K562 (cell line): ENCODE measurements at regions not wholly inside any gene's neighbourhood (a gene's known extent, or its start where the extent isn't known, plus 50 kb on each side); places are given as distances from the start of the nearest gene placed in this dataset.

Experiments
- ATAC-seq: fragments of 200-7000 bp; cut with Tn5 transposase; 3 replicates; pipeline ENCODE4 v1.9.1; 2020; ENCODE audit warnings: moderate library complexity
- BruUV-seq: library from RNA; stranded (reverse); fragments of 400-500 nt; replicated peaks from 2 replicates; lab custom pipeline; 2021; lab: Mats Ljungman, UMichigan
- CTCF ChIA-PET: fragments of 300-600 bp; formaldehyde crosslinking; extraction: SDS; loops from one replicate; lab custom pipeline; 2021; ENCODE audit warnings: low intra/inter-chr PET ratio; lab: Yijun Ruan, JAX
- POLR2A ChIA-PET: fragments of 300-600, 350-650 bp; sonication (Branson Sonifier 250); formaldehyde crosslinking; extraction: SDS; loops from one replicate; lab custom pipeline; 2021; ENCODE audit warnings: antibody characterized with exemption, inconsistent platforms; lab: Yijun Ruan, JAX
- DNase-seq, 4 experiments: peaks; one replicate each; pipeline versions ENCODE4 v3.0.0 to v3.0.0-alpha.2; 2011 to 2018; ENCODE audit warnings: low spot score in 3 of 4, mixed read lengths in 3 of 4; ENCODE audit errors: extremely low read depth in 1 of 4
- FAIRE-seq: peaks from 2 replicates; lab custom pipeline; 2011; peaks lifted over from hg19 to GRCh38; lab: Jason Lieb, UNC
- H2AFZ ChIP-seq: 2 replicates; pipeline ENCODE4 v1.6.0; 2011; ENCODE audit warnings: low read depth, low read length, control low read depth, inconsistent platforms
- H3K27ac ChIP-seq: fragments of 200-600 bp; 3 replicates; pipeline ENCODE4 v1.8.0; 2011; ENCODE audit warnings: low read depth, mild to moderate bottlenecking, control low read depth, inconsistent platforms, low read length, moderate library complexity, mixed read lengths; ENCODE audit errors: extremely low read depth
- H3K27me3 ChIP-seq, 2 experiments: fragments of 300-600 bp in 1 of 2; 2 replicates in 1 of 2; 3 replicates in 1 of 2; pipeline versions ENCODE4 v1.6.0 to v1.8.0; 2011; ENCODE audit warnings: inconsistent platforms in 2 of 2, low read length in 2 of 2, mild to moderate bottlenecking in 1 of 2, mixed read lengths in 1 of 2, moderate library complexity in 1 of 2; ENCODE audit not compliant: control insufficient read depth in 2 of 2, insufficient read depth in 2 of 2
- H3K36me3 ChIP-seq: fragments of 300-600 bp; 3 replicates; pipeline ENCODE4 v1.8.0; 2011; ENCODE audit warnings: mild to moderate bottlenecking, low read length, inconsistent platforms; ENCODE audit not compliant: control insufficient read depth, insufficient read depth
- H3K4me1 ChIP-seq, 2 experiments: fragments of 200-600 bp in 1 of 2; replicated peaks in 1 of 2; 2 replicates in 1 of 2; 3 replicates in 1 of 2; pipeline versions ENCODE4 v1.5.1 to v1.8.0; 2011; ENCODE audit warnings: inconsistent platforms in 2 of 2, low read length in 2 of 2, mild to moderate bottlenecking in 1 of 2, mixed read lengths in 1 of 2, moderate library complexity in 1 of 2; ENCODE audit not compliant: control insufficient read depth in 2 of 2, insufficient read depth in 2 of 2
- H3K4me2 ChIP-seq: 2 replicates; pipeline ENCODE4 v1.6.1; 2011; ENCODE audit warnings: low read length, control low read depth, inconsistent platforms, mixed read lengths; ENCODE audit not compliant: insufficient read depth
- H3K4me3 ChIP-seq: fragments of 200-600 bp; sonication (generic), shearing (Covaris generic); 2 replicates; pipeline ENCODE4 v1.5.1; 2016; ENCODE audit warnings: control low read depth, inconsistent platforms
- H3K79me2 ChIP-seq: fragments of 200-600 bp; 3 replicates; pipeline ENCODE4 v1.8.0; 2011; ENCODE audit warnings: low read length, inconsistent platforms; ENCODE audit not compliant: control insufficient read depth, insufficient read depth
- H3K9ac ChIP-seq, 2 experiments: 2 replicates each; pipeline versions ENCODE4 v1.6.0 to v1.6.1; 2011; ENCODE audit warnings: low read depth in 2 of 2, low read length in 2 of 2, control low read depth in 1 of 2, inconsistent platforms in 1 of 2, mild to moderate bottlenecking in 1 of 2, mixed read lengths in 1 of 2; ENCODE audit not compliant: insufficient read depth in 1 of 2
- H3K9me1 ChIP-seq: one replicate; pipeline ENCODE4 v1.6.0; 2011; ENCODE audit warnings: inconsistent platforms, mild to moderate bottlenecking, low read length, moderate library complexity; ENCODE audit not compliant: control insufficient read depth, insufficient read depth
- H3K9me3 ChIP-seq: replicated peaks from 2 replicates; pipeline ENCODE4 v1.5.1; 2011; ENCODE audit warnings: low read depth, low read length, inconsistent platforms; ENCODE audit not compliant: control insufficient read depth, insufficient read depth
- H4K20me1 ChIP-seq: replicated peaks from 2 replicates; pipeline ENCODE4 v1.6.1; 2011; ENCODE audit warnings: low read length, inconsistent platforms, mixed read lengths; ENCODE audit not compliant: control insufficient read depth, insufficient read depth
- CBX3 ChIP-seq, 2 experiments: IDR thresholded peaks; 1 replicate in 1 of 2; 2 replicates in 1 of 2; pipeline ENCODE4 v1.6.1; 2012; ENCODE audit warnings: inconsistent platforms in 2 of 2, low read length in 2 of 2, borderline replicate concordance in 1 of 2, control low read depth in 1 of 2
- EGR1 ChIP-seq: fragments of 450-650 bp; conservative IDR thresholded peaks from 2 replicates; pipeline ENCODE4 v1.6.1; 2017; ENCODE audit warnings: mild to moderate bottlenecking
- ELF1 ChIP-seq: fragments of 200-800 bp; sonication (Bioruptor generic); IDR thresholded peaks from 2 replicates; pipeline ENCODE4 v1.6.1; 2016; ENCODE audit warnings: missing genetic modification characterization, missing compliant biosample characterization
- FOSL1 ChIP-seq: fragments of 200-800 bp; sonication (Bioruptor generic); conservative IDR thresholded peaks from 2 replicates; pipeline ENCODE4 v1.6.1; 2016; ENCODE audit warnings: missing genetic modification characterization, missing compliant biosample characterization
- HDAC1 ChIP-seq, 2 experiments: fragments of 450-650 bp; IDR thresholded peaks; 2 replicates each; pipeline ENCODE4 v1.6.1; 2016 to 2017; ENCODE audit warnings: inconsistent platforms in 1 of 2, mild to moderate bottlenecking in 1 of 2, moderate library complexity in 1 of 2
- KAT8 ChIP-seq: fragments of 450-650 bp; IDR thresholded peaks from 2 replicates; pipeline ENCODE4 v1.6.1; 2016; ENCODE audit warnings: low read depth, mild to moderate bottlenecking
- MEIS2 ChIP-seq: fragments of 450-650 bp; IDR thresholded peaks from 2 replicates; pipeline ENCODE4 v1.6.1; 2014; ENCODE audit warnings: mild to moderate bottlenecking; ENCODE audit not compliant: partially characterized antibody
- MTA1 ChIP-seq: fragments of 450-650 bp; IDR thresholded peaks from 2 replicates; pipeline ENCODE4 v1.6.1; 2017; ENCODE audit warnings: borderline replicate concordance
- NCOA1 ChIP-seq: fragments of 450-650 bp; IDR thresholded peaks from 2 replicates; pipeline ENCODE4 v1.6.1; 2016; ENCODE audit warnings: low read depth
- NONO ChIP-seq, 2 experiments: fragments of 200-400 bp in 1 of 2; fragments of 450-650 bp in 1 of 2; formaldehyde crosslinking in 1 of 2; IDR thresholded peaks; 2 replicates each; pipeline ENCODE4 v1.6.1; 2017; ENCODE audit warnings: low read depth in 2 of 2, mild to moderate bottlenecking in 2 of 2, moderate library complexity in 2 of 2, low read length in 1 of 2
- RB1 ChIP-seq: fragments of 450-650 bp; IDR thresholded peaks from 2 replicates; pipeline ENCODE4 v1.6.1; 2017; ENCODE audit warnings: low read depth, mild to moderate bottlenecking
- RFX1 ChIP-seq: fragments of 450-650 bp; IDR thresholded peaks from 2 replicates; pipeline ENCODE4 v1.6.1; 2016; ENCODE audit warnings: mild to moderate bottlenecking, moderate library complexity
- SMC3 ChIP-seq: conservative IDR thresholded peaks from 2 replicates; pipeline ENCODE4 v1.6.1; 2011; ENCODE audit warnings: low read depth, low read length, improper control_type of control experiment; ENCODE audit not compliant: insufficient read depth
- TAF9B ChIP-seq: fragments of 450-650 bp; IDR thresholded peaks from 2 replicates; pipeline ENCODE4 v1.6.1; 2018; ENCODE audit warnings: mild to moderate bottlenecking; ENCODE audit not compliant: partially characterized antibody
- ZNF175 ChIP-seq: fragments of 200-800 bp; sonication (Bioruptor generic); IDR thresholded peaks from 2 replicates; pipeline ENCODE4 v1.6.1; 2016; ENCODE audit warnings: low read depth, mild to moderate bottlenecking, missing genetic modification characterization, missing compliant biosample characterization
- ZNF431 ChIP-seq: sonication (generic); formaldehyde crosslinking; IDR thresholded peaks from 2 replicates; pipeline ENCODE4 v1.8.0; 2022; ENCODE audit warnings: mild to moderate bottlenecking, missing genetic modification reagents
- WGBS: fragments of 100-300 bp; shearing (Covaris generic); methylation state at CpG from one replicate; pipeline ENCODE4 v1.1.6; 2016; ENCODE audit warnings: low coverage, mixed read lengths; ENCODE audit not compliant: insufficient coverage; ENCODE audit errors: missing lambda C conversion rate; 5-methylcytosine and 5-hydroxymethylcytosine counted together
- in situ Hi-C: fragments of 300-500 bp; cut with MboI; formaldehyde crosslinking; loops from 4 replicates; pipeline ENCODE4 v1.15.0; 2018; ENCODE audit warnings: inconsistent platforms, mixed read lengths
- intact Hi-C: fragments of 100-400 bp; cut with micrococcal nuclease; formaldehyde crosslinking; loops from 2 replicates; pipeline ENCODE4 v1.14.2; 2022
- TF ChIP-seq, protein P1 (sequence below): fragments of 200-800 bp; sonication (Bioruptor generic); IDR thresholded peaks from 2 replicates; pipeline ENCODE4 v1.6.1; 2017; ENCODE audit warnings: missing genetic modification characterization, missing compliant biosample characterization

DNA sequence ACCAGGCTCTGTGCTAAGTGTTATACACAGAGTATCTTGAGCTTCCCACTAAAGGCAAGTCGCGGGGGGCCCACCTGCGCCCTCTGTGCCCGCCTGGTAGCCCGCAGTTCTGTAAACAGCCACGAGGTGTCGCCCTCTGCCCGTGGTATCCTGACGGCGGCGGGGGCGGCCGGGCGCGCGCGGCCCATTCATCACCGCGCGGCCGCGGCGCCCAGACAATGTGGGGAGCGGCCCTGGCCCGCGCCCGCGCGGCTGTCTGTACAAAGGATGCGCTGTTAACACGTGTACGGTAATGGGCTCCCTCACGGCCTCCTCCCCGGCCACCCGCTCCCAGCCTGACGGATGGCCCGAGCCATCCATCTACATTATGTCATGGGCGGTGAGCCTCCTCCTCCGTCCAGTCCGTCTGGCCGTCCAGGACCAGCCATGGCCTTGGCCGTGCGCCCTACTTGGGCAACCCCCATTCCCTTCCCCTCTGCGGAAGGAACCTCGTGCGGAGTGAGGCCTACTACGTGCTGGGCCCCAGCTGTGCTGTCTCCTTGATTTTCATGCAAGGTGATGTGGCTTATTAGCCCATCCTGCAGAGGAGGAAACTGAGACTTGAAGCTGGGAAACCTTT is 99.4 kb downstream of the MIAT start:
- no peak overlapping the region for H2AFZ ChIP-seq
- ATAC-seq = peak; percentile 89
- no peaks in the 10 kb centered on the region for H3K79me2 ChIP-seq
- H3K4me1 ChIP-seq = peaks cover 0 to 6% of the 10 kb centered on the region in 2 experiments; a peak in 2 of 5 replicates
- ChIA-PET CTCF (interaction anchor here (0.7 to 0.8 kb wide), 2 partner anchors 364 to 1048 kb away, joined by 3 read pairs; no protein-coding TSS in a partner anchor), POLR2A (no interaction called here)
- no peaks in the 10 kb centered on the region for H3K27me3 ChIP-seq
- no TSS peak for BruUV-seq
- no peaks in the 10 kb centered on the region for H3K9me1 ChIP-seq
- no peaks in the 10 kb centered on the region for H3K36me3 ChIP-seq
- no peaks in the 10 kb centered on the region for H4K20me1 ChIP-seq
- no peak overlapping the region for H3K4me3 ChIP-seq
- H3K4me2 ChIP-seq = 0 out of 2 replicates have a peak overlapping the region, but pooled peaks have one; percentile 21
- 23% methylated on average over 19 of the region's 47 CpGs for WGBS
- in situ Hi-C loops = loop anchor here (25.0 kb wide), 2 partner anchors 1056 to 1256 kb away; partner anchors contain the start of gene MN1
- no peak overlapping the region for H3K27ac ChIP-seq
- 0 out of 2 replicates have a peak, but pooled peaks cover 2% of the 10 kb centered on the region for H3K9me3 ChIP-seq
- no peak for FAIRE-seq
- intact Hi-C loops = loop anchor here (5.0 to 10.0 kb wide), 3 partner anchors 66 to 1048 kb away; partner anchors contain the start of gene MN1
- H3K9ac ChIP-seq = no peak overlapping the region
- DNase-seq = peak; percentile 57 to 82 (median 76)
- TF ChIP-seq NCOA1 (no peak), MTA1 (no peak), FOSL1 (tag) (no peak), RFX1 (no peak), KAT8 (no peak), ZNF175 (no peak), EGR1 (peak; percentile 64), ELF1 (no peak), HDAC1 (IDR thresholded peaks at IDR 0.05) (no peak), TAF9B (no peak), RB1 (peak; percentile 83), CBX3 (IDR thresholded peaks at IDR 0.05; ENCODE audit: borderline replicate concordance in 1 of 2, low read length in 2 of 2) (no peak), SMC3 (peak; percentile 46; the same call in 1 of the 2 replicates), ZNF431 (CRISPR knock-in tag) (no peak), MEIS2 (peak; percentile 48), NONO (IDR thresholded peaks at IDR 0.05; ENCODE audit: low read depth in 2 of 2, low read length in 1 of 2) (no peak)
- TF ChIP-seq, protein P1, sequence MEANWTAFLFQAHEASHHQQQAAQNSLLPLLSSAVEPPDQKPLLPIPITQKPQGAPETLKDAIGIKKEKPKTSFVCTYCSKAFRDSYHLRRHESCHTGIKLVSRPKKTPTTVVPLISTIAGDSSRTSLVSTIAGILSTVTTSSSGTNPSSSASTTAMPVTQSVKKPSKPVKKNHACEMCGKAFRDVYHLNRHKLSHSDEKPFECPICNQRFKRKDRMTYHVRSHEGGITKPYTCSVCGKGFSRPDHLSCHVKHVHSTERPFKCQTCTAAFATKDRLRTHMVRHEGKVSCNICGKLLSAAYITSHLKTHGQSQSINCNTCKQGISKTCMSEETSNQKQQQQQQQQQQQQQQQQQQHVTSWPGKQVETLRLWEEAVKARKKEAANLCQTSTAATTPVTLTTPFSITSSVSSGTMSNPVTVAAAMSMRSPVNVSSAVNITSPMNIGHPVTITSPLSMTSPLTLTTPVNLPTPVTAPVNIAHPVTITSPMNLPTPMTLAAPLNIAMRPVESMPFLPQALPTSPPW (CRISPR knock-in tag) = peak; percentile 60
